ENCODE measurements at regions not wholly inside any gene's neighbourhood (a gene's known extent, or its start where the extent isn't known, plus 50 kb on each side); places are given as distances from the start of the nearest gene placed in this dataset.

DNA sequence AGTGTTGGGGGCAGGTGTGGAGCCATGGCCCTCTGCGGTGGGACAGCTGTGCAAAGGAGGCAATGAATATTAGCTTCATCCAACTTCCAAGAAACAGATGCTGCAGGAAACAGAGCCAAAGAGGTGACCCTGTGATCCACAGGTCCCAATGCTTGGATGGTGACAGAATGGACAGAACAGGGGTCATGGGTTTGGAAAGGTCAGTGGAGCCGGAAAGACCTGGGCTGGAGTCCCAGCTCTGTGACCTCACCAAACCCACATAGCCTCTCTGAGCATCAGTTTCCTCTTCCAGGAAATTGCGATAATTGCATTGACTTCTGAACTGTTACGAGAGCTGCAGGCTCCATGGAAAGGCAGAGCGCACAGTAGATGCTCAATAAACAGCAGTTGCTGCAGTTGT, 110.2 kb upstream of the GSC start:
- H3K27me3 Mint-ChIP-seq = peaks cover 2% of the 10 kb centered on the region
- ATAC-seq = no peak

DNA sequence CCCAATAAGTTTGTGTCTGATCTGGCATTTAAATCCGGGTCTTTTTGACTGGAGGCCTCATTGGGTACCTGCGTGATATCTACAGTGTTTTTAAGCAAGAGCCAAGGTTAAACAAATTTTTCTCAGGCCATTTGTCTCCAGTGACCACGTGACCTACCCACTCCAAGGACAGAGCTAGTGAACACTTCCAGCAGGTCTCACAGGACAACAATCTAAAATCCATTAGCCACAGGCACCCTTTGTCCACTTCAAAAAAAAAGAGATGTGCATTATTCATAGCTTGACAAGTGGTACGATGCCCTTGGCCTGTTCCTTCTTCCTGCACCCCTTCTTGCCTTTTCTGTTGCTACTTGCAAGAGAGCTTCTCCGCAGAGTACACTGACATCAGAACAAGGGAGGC, 109.6 kb upstream of the GSC start:
- Mint-ChIP-seq H3K4me1 (no peaks in the 10 kb centered on the region), H3K4me3 (no peak overlapping the region), H3K27me3 (no peaks in the 10 kb centered on the region), H3K36me3 (no peaks in the 10 kb centered on the region), H3K27ac (no peak overlapping the region), H3K9me3 (no peaks in the 10 kb centered on the region)
- ATAC-seq = no peak

More for the DNA sequence above, 110.2 kb upstream of the GSC start:
- H3K9me3 Mint-ChIP-seq = no peaks in the 10 kb centered on the region
- no peak overlapping the region for H3K27ac Mint-ChIP-seq
- H3K4me1 Mint-ChIP-seq = no peaks in the 10 kb centered on the region
- H3K4me3 Mint-ChIP-seq = no peak overlapping the region
- no peaks in the 10 kb centered on the region for H3K36me3 Mint-ChIP-seq

DNA sequence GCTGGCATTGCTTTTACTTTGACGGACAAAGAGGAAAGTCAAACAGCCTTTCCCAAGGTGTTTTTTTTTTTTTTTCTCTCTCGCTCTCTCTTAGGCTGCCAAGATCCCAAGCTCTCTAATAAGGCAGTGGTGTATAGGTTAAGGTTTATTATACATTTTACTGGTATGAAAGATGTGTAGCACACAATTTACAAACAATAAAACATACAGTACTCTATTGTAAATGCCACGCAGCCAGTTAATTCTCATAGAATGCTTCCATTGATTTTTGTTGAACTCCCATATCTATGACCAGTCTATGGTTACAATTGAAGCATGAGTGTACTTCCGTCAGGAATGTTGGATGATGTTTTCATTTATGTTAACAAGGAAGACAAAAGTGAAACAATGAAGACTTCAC, 106.4 kb upstream of the GSC start:
- no peak for ATAC-seq
- no peaks in the 10 kb centered on the region for H3K27me3 Mint-ChIP-seq
- H3K9me3 Mint-ChIP-seq = no peaks in the 10 kb centered on the region
- no peak overlapping the region for H3K27ac Mint-ChIP-seq
- H3K36me3 Mint-ChIP-seq = no peaks in the 10 kb centered on the region
- no peaks in the 10 kb centered on the region for H3K4me1 Mint-ChIP-seq
- no peak overlapping the region for H3K4me3 Mint-ChIP-seq

DNA sequence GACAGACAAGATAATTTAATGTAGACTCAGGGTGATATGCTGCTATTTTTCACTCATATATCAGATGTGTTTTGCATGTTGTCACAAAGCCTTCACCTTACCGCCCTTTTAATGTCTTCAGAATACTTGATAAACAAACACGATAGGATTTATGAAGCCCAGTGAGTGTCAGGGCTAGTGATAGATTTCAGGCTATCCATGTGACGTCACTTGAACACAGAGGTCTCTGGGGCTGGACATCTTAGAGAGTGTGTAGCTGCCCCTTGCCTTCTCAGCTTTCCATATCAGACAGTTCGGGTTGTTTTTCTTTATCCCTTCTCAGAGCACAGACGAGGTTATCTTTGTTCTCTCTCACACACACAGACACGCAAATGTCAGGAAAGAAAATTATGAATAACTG, 105.3 kb upstream of the GSC start:
- ATAC-seq = no peak
- H3K27me3 Mint-ChIP-seq = no peaks in the 10 kb centered on the region
- H3K9me3 Mint-ChIP-seq = no peaks in the 10 kb centered on the region

DNA sequence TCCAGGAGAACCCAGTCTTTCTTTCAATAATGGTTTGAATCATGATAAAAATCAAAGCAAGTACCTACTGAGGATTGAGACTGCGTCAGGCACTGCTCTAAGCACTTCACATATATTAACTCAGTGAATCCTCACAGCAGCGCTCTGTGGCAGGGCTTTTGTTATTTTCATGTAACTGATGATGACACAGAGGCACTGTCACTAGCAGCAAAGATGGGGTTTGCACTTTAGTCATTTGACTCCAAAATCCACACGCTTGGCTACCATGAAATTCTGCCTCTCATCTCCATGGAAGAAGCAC, 98.8 kb upstream of the GSC start:
- no peaks in the 10 kb centered on the region for H3K27me3 Mint-ChIP-seq
- H3K36me3 Mint-ChIP-seq = no peaks in the 10 kb centered on the region
- H3K9me3 Mint-ChIP-seq = no peaks in the 10 kb centered on the region
- ATAC-seq = no peak
- no peak overlapping the region for H3K4me3 Mint-ChIP-seq
- H3K27ac Mint-ChIP-seq = no peak overlapping the region
- no peaks in the 10 kb centered on the region for H3K4me1 Mint-ChIP-seq

More for the DNA sequence above, 105.3 kb upstream of the GSC start:
- H3K4me1 Mint-ChIP-seq = no peaks in the 10 kb centered on the region
- no peak overlapping the region for H3K4me3 Mint-ChIP-seq
- no peaks in the 10 kb centered on the region for H3K36me3 Mint-ChIP-seq
- H3K27ac Mint-ChIP-seq = no peak overlapping the region

DNA sequence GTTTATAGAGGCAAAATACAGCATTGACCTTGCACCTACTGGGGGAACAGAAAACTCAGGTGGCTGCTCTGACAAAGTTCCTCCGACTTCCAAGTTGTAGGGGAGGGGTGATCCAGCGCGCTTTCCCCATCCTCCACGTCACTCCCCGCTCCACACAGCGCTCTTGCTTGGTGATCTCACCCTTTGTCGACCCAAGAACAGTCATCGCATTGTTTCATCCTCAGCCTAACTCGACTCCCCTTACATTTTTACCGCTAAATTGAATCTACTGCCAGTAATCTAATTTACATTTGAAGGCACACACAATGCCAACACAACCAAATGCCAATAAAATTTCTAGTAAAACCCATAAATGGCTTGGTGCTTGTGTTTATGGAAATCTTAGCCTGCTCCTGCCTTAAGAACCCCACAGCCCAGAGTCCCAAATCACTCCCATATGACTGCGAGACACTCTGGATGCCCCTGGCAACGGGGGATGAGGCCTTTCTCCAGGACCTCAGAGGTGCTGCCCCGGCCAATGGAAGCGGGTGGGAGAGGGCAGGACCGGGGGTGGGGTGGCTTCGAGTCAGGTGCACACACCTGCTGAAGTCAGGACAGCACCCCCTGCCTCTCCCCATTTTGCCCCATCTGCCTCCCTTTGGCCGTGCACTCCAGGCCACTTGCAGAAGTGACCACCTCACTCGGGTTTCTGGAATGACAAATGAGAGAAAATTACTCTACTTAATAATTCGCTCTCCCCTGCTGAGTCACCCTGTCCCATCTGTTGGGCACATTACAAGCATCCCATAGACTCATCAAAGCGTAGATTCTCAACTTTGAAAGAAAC, 98.2 kb upstream of the GSC start:
- Mint-ChIP-seq H3K9me3 (no peaks in the 10 kb centered on the region), H3K27ac (no peak overlapping the region), H3K36me3 (no peaks in the 10 kb centered on the region), H3K4me3 (no peak overlapping the region), H3K4me1 (no peaks in the 10 kb centered on the region), H3K27me3 (no peaks in the 10 kb centered on the region)
- no peak for ATAC-seq

DNA sequence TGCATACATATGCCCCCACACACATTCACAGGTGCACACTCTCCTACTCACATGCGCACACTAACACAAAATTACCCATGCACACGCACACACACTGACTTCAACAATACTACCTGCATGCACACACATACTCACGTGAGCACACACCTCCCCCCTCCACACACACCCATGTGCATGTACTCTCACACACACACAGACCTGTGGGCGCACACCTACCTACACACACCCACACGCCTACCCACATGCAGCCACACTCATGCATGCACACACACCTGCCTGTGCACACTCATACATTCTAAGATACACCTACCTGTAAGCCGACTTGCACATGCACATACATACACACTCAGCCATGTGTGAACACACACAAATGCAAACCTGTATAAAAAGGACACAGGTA, 97.3 kb upstream of the GSC start:
- Mint-ChIP-seq H3K9me3 (no peaks in the 10 kb centered on the region), H3K27ac (no peak overlapping the region), H3K36me3 (no peaks in the 10 kb centered on the region), H3K4me3 (no peak overlapping the region), H3K4me1 (no peaks in the 10 kb centered on the region), H3K27me3 (no peaks in the 10 kb centered on the region)
- no peak for ATAC-seq

DNA sequence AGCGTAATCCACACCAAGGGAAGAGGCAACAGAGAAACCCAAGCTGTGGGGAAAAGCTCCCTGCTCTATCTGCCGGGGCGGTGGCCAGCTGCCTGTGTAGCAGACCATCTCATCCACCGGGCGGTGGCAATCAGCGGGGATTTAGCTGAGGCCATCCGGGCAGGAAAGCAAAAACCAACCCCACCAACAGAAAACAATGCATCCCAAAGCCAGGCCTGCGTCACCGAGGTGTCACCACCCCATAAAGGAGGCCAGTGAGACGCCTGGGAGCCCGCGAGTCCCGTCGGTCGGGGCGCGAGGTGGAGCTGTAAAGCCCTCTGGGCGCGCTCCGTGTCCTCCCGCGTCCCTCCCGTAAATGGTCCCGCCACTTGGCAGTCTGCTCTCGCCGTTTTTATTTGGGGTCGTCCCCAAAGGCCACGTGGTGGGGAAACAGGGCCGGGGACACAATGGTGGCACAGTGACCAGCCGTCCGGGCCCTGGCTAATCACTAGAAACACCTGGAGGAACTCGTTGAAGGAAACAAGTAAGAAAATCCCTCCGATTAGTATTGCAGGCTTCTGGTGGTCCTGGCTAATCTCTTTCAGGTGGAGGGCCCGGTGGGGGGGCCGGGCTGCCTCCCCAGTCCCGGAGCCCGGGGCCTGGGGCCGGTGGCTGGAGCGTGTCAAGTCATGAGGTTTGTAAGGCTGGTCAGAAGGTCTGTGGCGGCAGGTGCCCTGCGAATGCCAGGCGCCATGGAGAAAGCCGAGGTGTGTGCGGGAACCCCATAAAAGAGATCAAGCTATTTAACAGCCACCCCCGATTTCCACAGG, 94.7 kb upstream of the GSC start:
- no peaks in the 10 kb centered on the region for H3K9me3 Mint-ChIP-seq
- peaks cover 18% of the 10 kb centered on the region for H3K27me3 Mint-ChIP-seq
- H3K4me3 Mint-ChIP-seq = no peak overlapping the region
- H3K4me1 Mint-ChIP-seq = no peaks in the 10 kb centered on the region
- H3K27ac Mint-ChIP-seq = no peak overlapping the region
- no peaks in the 10 kb centered on the region for H3K36me3 Mint-ChIP-seq
- ATAC-seq = no peak

DNA sequence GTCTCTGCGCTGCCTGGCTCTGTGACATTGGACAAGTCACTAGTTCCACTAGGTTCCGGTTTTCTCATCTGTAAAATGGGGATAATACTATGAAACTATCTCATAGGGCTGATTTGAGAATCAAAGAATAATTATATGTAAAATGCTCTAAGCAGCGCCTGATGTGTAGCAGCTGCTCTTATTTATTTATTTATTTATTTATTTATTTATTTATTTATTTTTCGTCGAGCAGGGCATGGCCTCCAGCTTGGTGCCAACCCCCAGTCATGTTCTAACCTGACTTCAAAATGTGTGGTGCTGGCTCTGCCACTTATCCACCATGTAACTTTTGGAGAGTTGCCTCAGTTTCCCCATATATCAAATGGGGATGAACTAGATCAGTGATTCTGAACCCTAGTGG, 93.5 kb upstream of the GSC start:
- no peaks in the 10 kb centered on the region for H3K9me3 Mint-ChIP-seq

DNA sequence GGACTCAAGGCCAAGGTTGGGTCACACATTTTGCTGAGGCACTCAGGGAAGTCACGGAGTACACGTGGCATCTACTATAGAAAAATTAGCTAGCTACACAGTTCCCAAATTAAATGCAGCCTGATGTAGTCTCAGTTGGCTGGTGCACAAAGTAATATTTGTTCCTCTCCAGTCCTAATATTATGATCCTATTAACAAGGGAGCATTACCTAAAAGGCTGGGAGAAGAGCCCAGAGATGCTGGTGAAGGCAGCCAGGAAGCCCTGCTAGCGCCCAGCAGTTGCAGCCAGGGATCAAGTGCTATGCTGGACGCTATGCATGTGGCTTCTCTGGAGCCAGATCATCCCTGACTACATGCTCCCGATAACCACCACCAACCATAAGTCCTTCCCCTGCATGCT, 88.0 kb upstream of the GSC start:
- no peak overlapping the region for H3K4me3 Mint-ChIP-seq
- peaks cover 3% of the 10 kb centered on the region for H3K9me3 Mint-ChIP-seq
- H3K36me3 Mint-ChIP-seq = no peaks in the 10 kb centered on the region
- no peaks in the 10 kb centered on the region for H3K4me1 Mint-ChIP-seq
- no peak for ATAC-seq
- peaks cover 18% of the 10 kb centered on the region for H3K27me3 Mint-ChIP-seq
- no peak overlapping the region for H3K27ac Mint-ChIP-seq

More for the DNA sequence above, 93.5 kb upstream of the GSC start:
- no peak overlapping the region for H3K27ac Mint-ChIP-seq
- no peak overlapping the region for H3K4me3 Mint-ChIP-seq
- peaks cover 18% of the 10 kb centered on the region for H3K27me3 Mint-ChIP-seq
- no peaks in the 10 kb centered on the region for H3K36me3 Mint-ChIP-seq
- H3K4me1 Mint-ChIP-seq = no peaks in the 10 kb centered on the region
- ATAC-seq = no peak

DNA sequence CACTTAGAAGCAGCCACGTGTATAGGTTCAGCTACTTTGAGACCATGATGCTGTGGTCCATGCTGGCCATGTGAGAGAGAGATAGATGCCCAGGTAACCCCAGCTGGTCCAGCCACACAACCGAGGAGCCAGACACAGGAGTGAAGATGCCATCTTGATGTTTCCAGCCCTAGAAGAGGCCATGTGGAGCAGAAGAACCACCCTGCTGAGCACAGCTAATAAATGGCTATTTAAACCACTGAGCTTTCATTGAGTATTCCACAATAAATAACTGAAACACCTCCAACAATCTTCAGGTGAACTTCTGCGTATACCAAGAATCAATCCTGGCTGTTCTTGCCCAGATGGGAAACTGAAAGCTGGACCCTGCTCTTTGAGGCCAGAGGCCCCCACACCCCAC, 84.0 kb upstream of the GSC start:
- H3K27ac Mint-ChIP-seq = no peak overlapping the region
- H3K9me3 Mint-ChIP-seq = peaks cover 3% of the 10 kb centered on the region
- no peaks in the 10 kb centered on the region for H3K27me3 Mint-ChIP-seq
- H3K36me3 Mint-ChIP-seq = no peaks in the 10 kb centered on the region
- no peak overlapping the region for H3K4me3 Mint-ChIP-seq
- ATAC-seq = no peak
- no peaks in the 10 kb centered on the region for H3K4me1 Mint-ChIP-seq

DNA sequence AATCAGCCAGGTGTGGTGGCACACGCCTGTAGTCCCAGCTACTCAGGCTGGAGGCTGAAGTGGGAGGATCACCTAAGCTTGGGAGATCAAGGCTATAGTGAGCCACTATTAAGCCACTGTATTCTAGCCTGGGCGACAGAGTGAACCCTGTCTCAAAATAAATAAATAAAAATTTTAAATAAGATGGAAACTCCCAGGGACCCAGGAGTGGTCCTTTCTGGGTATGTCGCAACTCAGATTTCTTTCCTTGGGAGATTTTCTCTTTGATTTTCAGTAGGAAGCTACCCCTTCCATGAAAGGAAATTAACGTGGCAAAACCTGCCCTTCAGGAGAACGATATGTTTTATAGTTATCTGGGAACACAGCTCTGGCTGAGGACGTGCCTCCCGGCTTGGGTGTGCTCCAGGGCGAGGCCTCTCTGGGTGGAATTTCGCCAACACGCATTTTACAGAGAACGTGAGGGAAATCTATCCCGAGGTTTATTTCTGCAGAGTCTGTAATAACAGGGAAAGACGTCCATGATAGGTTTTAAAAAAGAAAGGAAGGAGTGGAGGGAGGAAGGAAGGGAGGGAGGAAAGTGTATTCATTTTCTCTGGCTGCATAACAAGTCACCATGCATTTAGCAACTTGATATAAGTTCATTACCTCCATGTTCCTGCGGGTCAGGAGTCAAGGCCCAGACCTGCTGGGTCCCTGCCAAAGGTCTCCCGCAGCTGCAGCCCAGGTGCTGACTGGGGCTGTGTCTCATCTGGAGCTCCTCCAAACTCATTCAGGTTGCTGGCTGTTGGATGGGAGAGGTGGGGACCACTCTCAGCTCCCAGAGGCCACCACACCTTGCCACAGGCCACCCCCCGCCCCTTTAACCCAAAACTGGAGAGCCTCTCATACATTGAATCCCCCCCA, 80.6 kb upstream of the GSC start:
- H3K9me3 Mint-ChIP-seq = peaks cover 3% of the 10 kb centered on the region
- H3K4me3 Mint-ChIP-seq = no peak overlapping the region
- no peak overlapping the region for H3K27ac Mint-ChIP-seq
- H3K36me3 Mint-ChIP-seq = no peaks in the 10 kb centered on the region
- no peaks in the 10 kb centered on the region for H3K27me3 Mint-ChIP-seq
- no peaks in the 10 kb centered on the region for H3K4me1 Mint-ChIP-seq
- no peak for ATAC-seq

DNA sequence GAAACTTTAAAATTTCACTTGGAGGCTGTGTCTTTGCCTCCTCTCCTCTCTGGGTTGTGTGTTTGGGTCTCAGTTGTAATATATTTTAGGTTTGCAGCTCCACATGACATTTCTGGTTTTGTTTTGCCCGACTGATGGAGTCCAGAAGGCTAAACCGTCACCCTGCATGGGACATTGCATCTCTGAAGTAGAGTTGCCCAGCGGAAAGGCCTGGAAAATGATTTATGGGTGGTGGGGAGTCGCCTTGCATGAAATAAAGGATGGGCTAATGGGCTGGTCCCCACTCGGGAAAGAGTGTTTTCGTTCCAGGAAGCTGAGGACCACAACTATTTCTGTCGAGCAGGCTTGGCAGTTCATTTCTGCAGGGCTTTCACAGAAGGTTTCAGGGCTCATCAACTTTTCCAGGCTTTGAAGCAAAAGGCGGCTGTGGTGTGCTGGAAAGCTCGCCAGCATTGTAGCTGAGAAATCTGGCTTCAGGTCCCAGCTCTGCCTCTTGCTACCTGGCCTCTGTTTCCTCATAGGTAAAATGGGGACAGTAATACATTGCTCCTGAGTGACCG, 74.8 kb upstream of the GSC start:
- no peak for ATAC-seq
- no peak overlapping the region for H3K27ac Mint-ChIP-seq
- no peak overlapping the region for H3K4me3 Mint-ChIP-seq
- no peaks in the 10 kb centered on the region for H3K4me1 Mint-ChIP-seq
- H3K36me3 Mint-ChIP-seq = no peaks in the 10 kb centered on the region
- H3K27me3 Mint-ChIP-seq = no peaks in the 10 kb centered on the region
- H3K9me3 Mint-ChIP-seq = no peaks in the 10 kb centered on the region

DNA sequence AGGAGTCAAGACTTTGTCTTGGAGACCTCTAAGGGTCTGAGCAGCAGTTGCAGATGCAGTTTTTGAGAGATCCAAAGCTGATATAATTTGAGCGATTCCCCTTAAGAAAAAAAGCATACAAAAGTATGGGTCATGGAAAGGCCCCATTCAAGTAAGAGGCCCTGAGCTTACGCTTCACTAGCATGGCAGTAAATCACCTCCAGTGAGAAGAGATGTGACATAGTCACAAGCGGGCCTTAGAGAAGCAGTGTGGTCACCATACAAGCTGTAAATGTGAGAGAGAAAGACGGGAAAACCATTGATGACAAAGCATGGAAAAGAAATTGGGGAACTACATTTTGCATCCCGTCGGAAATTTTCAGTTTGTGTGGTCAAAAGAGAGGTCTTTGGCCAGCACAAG, 70.6 kb upstream of the GSC start:
- no peak overlapping the region for H3K4me3 Mint-ChIP-seq
- H3K36me3 Mint-ChIP-seq = no peaks in the 10 kb centered on the region
- ATAC-seq = no peak
- H3K4me1 Mint-ChIP-seq = no peaks in the 10 kb centered on the region
- H3K9me3 Mint-ChIP-seq = peaks cover 2% of the 10 kb centered on the region
- H3K27ac Mint-ChIP-seq = no peak overlapping the region
- H3K27me3 Mint-ChIP-seq = no peaks in the 10 kb centered on the region

DNA sequence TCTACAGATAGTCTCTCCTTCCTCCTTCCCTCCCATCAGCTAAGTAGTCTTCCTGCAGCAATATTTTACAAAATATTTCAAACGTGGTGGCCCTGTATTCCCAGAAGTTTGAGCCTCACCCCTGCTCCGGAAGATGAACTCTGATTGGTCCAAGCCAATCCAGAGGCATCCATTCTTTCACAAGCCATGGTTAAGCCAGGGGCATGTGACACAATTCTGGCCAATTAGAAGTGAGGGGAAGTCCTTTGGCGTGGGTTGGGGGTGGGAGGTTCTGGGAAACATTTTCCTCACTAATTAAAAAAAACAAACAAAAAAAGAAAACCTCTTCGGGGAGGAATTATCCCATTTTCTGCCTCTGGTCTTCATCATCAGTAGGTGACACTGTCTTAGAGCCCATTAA, 69.4 kb upstream of the GSC start:
- ATAC-seq = no peak
- Mint-ChIP-seq H3K4me3 (no peak overlapping the region), H3K27me3 (no peaks in the 10 kb centered on the region), H3K9me3 (peaks cover 11% of the 10 kb centered on the region), H3K4me1 (no peaks in the 10 kb centered on the region), H3K36me3 (no peaks in the 10 kb centered on the region), H3K27ac (no peak overlapping the region)
